ENCODE measurements at regions not wholly inside any gene's neighbourhood (a gene's known extent, or its start where the extent isn't known, plus 50 kb on each side); places are given as distances from the start of the nearest gene placed in this dataset.

DNA sequence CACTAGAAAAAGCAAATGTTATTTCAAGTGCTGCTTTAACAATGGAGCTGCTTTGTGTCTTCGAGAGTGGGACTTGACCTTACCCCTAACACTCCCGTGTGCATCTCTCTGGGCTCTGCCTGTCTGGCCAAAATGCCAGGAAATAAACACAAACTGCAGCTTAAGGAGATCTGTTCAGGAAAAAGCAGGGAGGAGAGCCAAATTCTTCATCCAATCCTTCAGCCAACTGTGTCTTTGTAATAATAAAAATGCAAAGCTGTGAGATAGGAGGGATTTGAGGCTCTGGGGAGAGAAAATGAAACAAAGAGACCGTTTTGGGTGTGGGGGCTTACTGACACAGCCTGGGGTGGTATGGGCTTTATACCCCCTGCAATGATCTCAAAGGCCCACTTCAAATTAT lies 85.8 kb upstream of the WSCD2 start:
- WGBS (ENCODE audit: insufficient coverage) = no CpG with 5 or more reads among the region's 3 CpGs
- H3K36me3 ChIP-seq (replicated peaks in 1 of 2; ENCODE audit: control extremely low read depth in 1 of 2, control insufficient read depth in 1 of 2, extremely low read depth in 1 of 2, insufficient read depth in 2 of 2, low read length in 1 of 2) = no peaks in the 10 kb centered on the region
- no peak overlapping the region for H3K9ac ChIP-seq (ENCODE audit: low read length)
- DNase-seq = no peak
- peaks cover 26% of the 10 kb centered on the region for H3K27me3 Mint-ChIP-seq
- H3K4me3 ChIP-seq (ENCODE audit: control extremely low read depth in 1 of 5, extremely low read depth in 1 of 5, insufficient read depth in 1 of 5, low read depth in 2 of 5, low read length in 4 of 5) = no peak overlapping the region
- H3K4me3 Mint-ChIP-seq = no peak overlapping the region
- H3K4me1 Mint-ChIP-seq = peaks cover 3% of the 10 kb centered on the region
- H3K4me2 ChIP-seq (replicated peaks; ENCODE audit: low read depth, low read length, poor library complexity, severe bottlenecking) = no peak overlapping the region
- intact Hi-C loops (cut with micrococcal nuclease) = no loop called here
- H3K27ac Mint-ChIP-seq = no peak overlapping the region
- H4K20me1 ChIP-seq (ENCODE audit: control insufficient read depth, insufficient read depth, low read length, poor library complexity, severe bottlenecking) = no peaks in the 10 kb centered on the region
- no peaks in the 10 kb centered on the region for H3K9me3 Mint-ChIP-seq (ENCODE audit: insufficient read depth)
- ChIA-PET POLR2A (no interaction called here), CTCF (no interaction called here)
- no peak overlapping the region for H3K27ac ChIP-seq (ENCODE audit: low read length in 2 of 2)
- ATAC-seq (ENCODE audit: low read depth) = no peak
- no peaks in the 10 kb centered on the region for H3K4me1 ChIP-seq (ENCODE audit: control insufficient read depth in 2 of 2, insufficient read depth in 2 of 2, low read length in 2 of 2)
- peaks cover 0 to 12% (median 1%) of the 10 kb centered on the region in 4 experiments for H3K27me3 ChIP-seq (replicated peaks in 1 of 4; ENCODE audit: control extremely low read depth in 1 of 4, control insufficient read depth in 3 of 4, insufficient read depth in 4 of 4, low read length in 3 of 4)
- TF ChIP-seq EZH2 (IDR thresholded peaks at IDR 0.05; ENCODE audit: borderline replicate concordance, insufficient read depth, low read depth, low read length, poor library complexity, severe bottlenecking) = no peak
- TF ChIP-seq, protein P1, sequence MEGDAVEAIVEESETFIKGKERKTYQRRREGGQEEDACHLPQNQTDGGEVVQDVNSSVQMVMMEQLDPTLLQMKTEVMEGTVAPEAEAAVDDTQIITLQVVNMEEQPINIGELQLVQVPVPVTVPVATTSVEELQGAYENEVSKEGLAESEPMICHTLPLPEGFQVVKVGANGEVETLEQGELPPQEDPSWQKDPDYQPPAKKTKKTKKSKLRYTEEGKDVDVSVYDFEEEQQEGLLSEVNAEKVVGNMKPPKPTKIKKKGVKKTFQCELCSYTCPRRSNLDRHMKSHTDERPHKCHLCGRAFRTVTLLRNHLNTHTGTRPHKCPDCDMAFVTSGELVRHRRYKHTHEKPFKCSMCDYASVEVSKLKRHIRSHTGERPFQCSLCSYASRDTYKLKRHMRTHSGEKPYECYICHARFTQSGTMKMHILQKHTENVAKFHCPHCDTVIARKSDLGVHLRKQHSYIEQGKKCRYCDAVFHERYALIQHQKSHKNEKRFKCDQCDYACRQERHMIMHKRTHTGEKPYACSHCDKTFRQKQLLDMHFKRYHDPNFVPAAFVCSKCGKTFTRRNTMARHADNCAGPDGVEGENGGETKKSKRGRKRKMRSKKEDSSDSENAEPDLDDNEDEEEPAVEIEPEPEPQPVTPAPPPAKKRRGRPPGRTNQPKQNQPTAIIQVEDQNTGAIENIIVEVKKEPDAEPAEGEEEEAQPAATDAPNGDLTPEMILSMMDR (IDR thresholded peaks at IDR 0.05) = no peak
- H3K9me3 ChIP-seq (ENCODE audit: control extremely low read depth in 1 of 3, control insufficient read depth in 2 of 3, insufficient read depth in 1 of 3, low read length in 2 of 3) = no peaks in the 10 kb centered on the region
- no peak overlapping the region for H2AFZ ChIP-seq (ENCODE audit: insufficient read depth, low read depth, low read length, poor library complexity, severe bottlenecking)
- H3K79me2 ChIP-seq (ENCODE audit: control insufficient read depth, insufficient read depth, low read length) = no peaks in the 10 kb centered on the region

DNA sequence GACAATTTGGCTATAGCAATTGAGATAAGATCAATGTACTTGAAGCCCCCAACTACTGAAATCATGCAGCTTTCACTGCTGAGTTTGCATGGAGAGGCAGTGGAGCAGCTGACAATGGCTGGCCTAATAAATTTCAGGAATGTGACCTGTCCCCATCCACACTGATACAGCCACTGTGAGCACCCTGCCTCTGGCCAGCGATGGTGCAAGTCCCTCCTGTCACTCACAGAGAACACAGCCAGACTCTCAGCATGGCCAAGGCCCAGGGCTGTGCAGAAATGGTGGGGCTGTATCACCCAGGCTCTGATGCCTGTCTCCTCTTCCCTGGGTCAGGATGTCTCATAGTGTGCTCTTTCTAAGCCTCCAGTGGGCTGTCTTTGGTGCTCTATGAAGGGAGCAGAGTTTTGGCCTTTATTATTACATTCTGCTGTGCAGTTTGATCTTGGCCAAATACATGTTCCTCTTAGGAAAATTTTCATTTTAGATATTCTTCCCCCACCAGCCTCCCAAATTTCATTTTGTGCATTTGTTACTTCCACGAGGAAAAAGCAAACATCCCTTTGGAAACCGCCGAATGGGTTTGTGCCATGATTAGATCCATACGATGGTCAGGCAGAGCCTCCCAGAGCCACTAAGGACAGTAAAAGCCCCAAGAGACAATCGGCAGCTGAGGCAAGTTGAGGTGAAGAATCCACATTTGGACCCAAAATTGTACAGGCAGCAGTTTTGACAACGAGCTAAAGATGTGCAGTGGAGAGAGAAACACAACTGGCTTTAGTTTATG lies 85.1 kb upstream of the WSCD2 start:
- ChIA-PET POLR2A (no interaction called here), CTCF (no interaction called here)
- intact Hi-C loops (cut with micrococcal nuclease) = no loop called here
- Histone ChIP-seq H3K36me3 (replicated peaks in 1 of 2; ENCODE audit: control extremely low read depth in 1 of 2, control insufficient read depth in 1 of 2, extremely low read depth in 1 of 2, insufficient read depth in 2 of 2, low read length in 1 of 2) (no peaks in the 10 kb centered on the region), H4K20me1 (ENCODE audit: control insufficient read depth, insufficient read depth, low read length, poor library complexity, severe bottlenecking) (no peaks in the 10 kb centered on the region), H3K9me3 (ENCODE audit: control extremely low read depth in 1 of 3, control insufficient read depth in 2 of 3, insufficient read depth in 1 of 3, low read length in 2 of 3) (no peaks in the 10 kb centered on the region), H3K4me2 (replicated peaks; ENCODE audit: low read depth, low read length, poor library complexity, severe bottlenecking) (no peak overlapping the region), H2AFZ (ENCODE audit: insufficient read depth, low read depth, low read length, poor library complexity, severe bottlenecking) (no peak overlapping the region), H3K9ac (ENCODE audit: low read length) (no peak overlapping the region), H3K4me1 (ENCODE audit: control insufficient read depth in 2 of 2, insufficient read depth in 2 of 2, low read length in 2 of 2) (no peaks in the 10 kb centered on the region), H3K27me3 (replicated peaks in 1 of 4; ENCODE audit: control extremely low read depth in 1 of 4, control insufficient read depth in 3 of 4, insufficient read depth in 4 of 4, low read length in 3 of 4) (peaks cover 0 to 16% (median 1%) of the 10 kb centered on the region in 4 experiments), H3K79me2 (ENCODE audit: control insufficient read depth, insufficient read depth, low read length) (no peaks in the 10 kb centered on the region), H3K4me3 (ENCODE audit: control extremely low read depth in 1 of 5, extremely low read depth in 1 of 5, insufficient read depth in 1 of 5, low read depth in 2 of 5, low read length in 4 of 5) (no peak overlapping the region), H3K27ac (ENCODE audit: low read length in 2 of 2) (no peak overlapping the region)
- TF ChIP-seq EZH2 (IDR thresholded peaks at IDR 0.05; ENCODE audit: borderline replicate concordance, insufficient read depth, low read depth, low read length, poor library complexity, severe bottlenecking) = no peak
- TF ChIP-seq, protein P1 (IDR thresholded peaks at IDR 0.05) = no peak
- no peak overlapping the region for H3K27ac Mint-ChIP-seq
- H3K4me3 Mint-ChIP-seq = no peak overlapping the region
- no peaks in the 10 kb centered on the region for H3K9me3 Mint-ChIP-seq (ENCODE audit: insufficient read depth)
- DNase-seq (no peak), ATAC-seq (ENCODE audit: low read depth) (no peak)
- WGBS (ENCODE audit: insufficient coverage) = 83% methylated on average over 6 of the region's 7 CpGs
- H3K4me1 Mint-ChIP-seq = peaks cover 3% of the 10 kb centered on the region
- peaks cover 27% of the 10 kb centered on the region for H3K27me3 Mint-ChIP-seq
